ENCODE measurements at regions not wholly inside any gene's neighbourhood (a gene's known extent, or its start where the extent isn't known, plus 50 kb on each side); places are given as distances from the start of the nearest gene placed in this dataset.

DNA sequence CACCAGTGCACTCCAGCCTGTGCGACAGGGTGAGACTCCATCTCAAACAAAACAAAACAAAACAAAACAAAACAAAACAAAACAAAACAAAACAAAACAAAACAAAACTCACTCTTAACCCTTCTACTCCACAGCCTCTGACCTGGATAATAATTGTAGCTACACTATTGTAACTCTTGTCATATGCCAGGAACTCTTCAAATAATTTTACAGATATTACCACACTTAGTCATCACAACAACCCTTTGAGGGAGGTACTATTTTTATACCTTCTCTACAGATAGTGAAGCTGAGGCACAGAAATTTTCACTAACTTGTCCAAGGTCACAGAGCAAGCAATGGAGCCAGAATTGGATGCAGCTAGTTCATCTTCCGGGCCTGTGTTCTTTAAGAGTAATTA is 547.8 kb downstream of the ADGRL2 start:
- Histone ChIP-seq H3K4me3 (ENCODE audit: low read length in 3 of 3) (no peak overlapping the region), H3K27ac (ENCODE audit: low read depth, low read length) (no peak overlapping the region), H3K27me3 (ENCODE audit: control insufficient read depth in 3 of 3, insufficient read depth in 3 of 3, low read length in 3 of 3) (no peaks in the 10 kb centered on the region), H3K4me1 (ENCODE audit: control insufficient read depth in 3 of 3, insufficient read depth in 3 of 3, low read length in 3 of 3) (no peaks in the 10 kb centered on the region), H3K9ac (ENCODE audit: low read depth in 1 of 3, low read length in 3 of 3) (no peak overlapping the region), H3K36me3 (ENCODE audit: control insufficient read depth in 3 of 3, insufficient read depth in 3 of 3, low read length in 3 of 3) (no peaks in the 10 kb centered on the region), H3K9me3 (ENCODE audit: control insufficient read depth in 3 of 3, low read length in 3 of 3) (no peaks in the 10 kb centered on the region)

DNA sequence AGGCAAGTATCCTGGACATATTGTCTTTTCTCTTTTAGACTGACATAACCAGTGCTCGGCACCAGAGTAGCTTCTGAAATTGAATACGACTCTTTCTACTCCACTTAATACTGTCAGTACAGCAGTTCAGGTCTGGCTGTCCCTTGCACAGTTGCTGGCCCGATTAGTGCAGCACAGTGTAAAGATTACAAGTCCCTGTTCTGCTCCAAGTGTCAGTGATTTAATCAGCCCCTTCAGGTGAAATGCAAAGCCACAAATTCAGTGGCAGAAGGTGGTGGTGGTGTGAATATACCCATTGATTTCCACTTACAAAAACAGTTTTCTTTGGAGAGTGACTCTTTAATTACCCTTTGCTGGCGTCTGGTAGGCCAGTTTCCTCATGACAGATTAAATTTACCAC is 545.4 kb downstream of the ADGRL2 start:
- Histone ChIP-seq H3K4me1 (ENCODE audit: control insufficient read depth in 3 of 3, insufficient read depth in 3 of 3, low read length in 3 of 3) (no peaks in the 10 kb centered on the region), H3K27me3 (ENCODE audit: control insufficient read depth in 3 of 3, insufficient read depth in 3 of 3, low read length in 3 of 3) (no peaks in the 10 kb centered on the region), H3K9me3 (ENCODE audit: control insufficient read depth in 3 of 3, low read length in 3 of 3) (no peaks in the 10 kb centered on the region), H3K27ac (ENCODE audit: low read depth, low read length) (no peak overlapping the region), H3K4me3 (ENCODE audit: low read length in 3 of 3) (no peak overlapping the region), H3K9ac (ENCODE audit: low read depth in 1 of 3, low read length in 3 of 3) (no peak overlapping the region), H3K36me3 (ENCODE audit: control insufficient read depth in 3 of 3, insufficient read depth in 3 of 3, low read length in 3 of 3) (no peaks in the 10 kb centered on the region)

DNA sequence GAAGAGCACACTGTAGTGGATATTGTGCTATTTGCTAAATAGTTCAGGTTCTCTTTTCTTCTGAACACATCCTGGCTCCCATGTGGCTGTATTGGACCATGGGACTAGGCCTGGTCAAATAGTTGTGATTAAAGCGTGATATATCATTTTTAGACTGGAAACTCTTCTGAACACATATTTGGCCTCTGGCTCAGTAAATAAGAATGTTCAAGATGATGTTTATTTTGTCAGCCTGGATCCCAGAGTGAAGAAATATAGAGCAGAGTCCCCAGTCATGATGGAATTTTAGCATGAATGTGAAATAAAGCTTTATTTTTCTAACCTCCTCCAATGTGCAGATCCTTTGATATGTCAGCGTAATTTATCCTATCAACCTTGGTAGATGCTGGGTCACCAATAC is 542.6 kb downstream of the ADGRL2 start:
- Histone ChIP-seq H3K27me3 (ENCODE audit: control insufficient read depth in 3 of 3, insufficient read depth in 3 of 3, low read length in 3 of 3) (no peaks in the 10 kb centered on the region), H3K4me1 (ENCODE audit: control insufficient read depth in 3 of 3, insufficient read depth in 3 of 3, low read length in 3 of 3) (no peaks in the 10 kb centered on the region), H3K9me3 (ENCODE audit: control insufficient read depth in 3 of 3, low read length in 3 of 3) (no peaks in the 10 kb centered on the region), H3K36me3 (ENCODE audit: control insufficient read depth in 3 of 3, insufficient read depth in 3 of 3, low read length in 3 of 3) (no peaks in the 10 kb centered on the region), H3K9ac (ENCODE audit: low read depth in 1 of 3, low read length in 3 of 3) (no peak overlapping the region), H3K4me3 (ENCODE audit: low read length in 3 of 3) (no peak overlapping the region), H3K27ac (ENCODE audit: low read depth, low read length) (no peak overlapping the region)

DNA sequence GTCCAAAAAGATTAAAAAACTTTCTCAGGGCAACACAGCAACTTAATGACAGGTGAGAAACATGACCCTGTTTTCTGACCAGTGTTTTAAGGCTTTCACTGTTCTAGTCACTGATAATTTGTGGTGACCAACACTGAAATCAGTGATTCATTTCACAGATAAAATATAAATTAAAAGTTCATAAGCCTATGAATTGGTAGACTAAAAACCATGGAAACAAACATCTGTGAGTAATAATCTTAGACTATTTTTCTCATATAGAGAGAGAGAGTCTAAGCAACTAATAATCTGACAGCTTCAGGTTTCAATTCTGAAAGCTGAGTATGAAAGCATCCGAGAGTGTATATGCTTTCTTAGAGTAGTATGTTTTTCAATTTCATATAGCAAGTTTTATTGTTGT is 536.9 kb downstream of the ADGRL2 start:
- Histone ChIP-seq H3K27ac (ENCODE audit: low read depth, low read length) (no peak overlapping the region), H3K36me3 (ENCODE audit: control insufficient read depth in 3 of 3, insufficient read depth in 3 of 3, low read length in 3 of 3) (no peaks in the 10 kb centered on the region), H3K27me3 (ENCODE audit: control insufficient read depth in 3 of 3, insufficient read depth in 3 of 3, low read length in 3 of 3) (no peaks in the 10 kb centered on the region)

DNA sequence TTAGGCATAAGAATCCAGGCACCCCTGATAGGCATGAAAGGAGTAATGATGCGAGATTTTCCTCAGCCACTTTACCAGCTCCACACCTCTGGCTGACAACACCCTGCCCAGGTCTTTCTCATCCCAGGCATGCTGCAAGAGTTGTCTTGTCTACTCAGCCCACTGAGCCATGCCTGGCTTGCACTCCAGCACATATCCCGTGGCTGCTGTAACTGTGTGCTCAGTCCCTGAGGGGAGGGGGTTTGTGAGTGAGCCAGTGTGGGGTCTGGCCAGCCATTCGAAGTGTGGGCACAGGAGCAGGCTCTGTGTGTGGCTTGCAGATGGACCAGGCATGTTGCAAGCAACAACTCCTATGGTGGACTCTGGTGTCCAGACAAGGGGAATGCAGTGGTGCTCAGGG is 529.6 kb downstream of the ADGRL2 start:
- H3K4me1 ChIP-seq (ENCODE audit: control insufficient read depth in 3 of 3, insufficient read depth in 3 of 3, low read length in 3 of 3), result no peaks in the 10 kb centered on the region
- H3K27ac ChIP-seq (ENCODE audit: low read depth, low read length), result no peak overlapping the region
- no peaks in the 10 kb centered on the region for H3K9me3 ChIP-seq (ENCODE audit: control insufficient read depth in 3 of 3, low read length in 3 of 3)
- H3K36me3 ChIP-seq (ENCODE audit: control insufficient read depth in 3 of 3, insufficient read depth in 3 of 3, low read length in 3 of 3), result no peaks in the 10 kb centered on the region
- no peak overlapping the region for H3K4me3 ChIP-seq (ENCODE audit: low read length in 3 of 3)
- H3K9ac ChIP-seq (ENCODE audit: low read depth in 1 of 3, low read length in 3 of 3), result no peak overlapping the region
- no peaks in the 10 kb centered on the region for H3K27me3 ChIP-seq (ENCODE audit: control insufficient read depth in 3 of 3, insufficient read depth in 3 of 3, low read length in 3 of 3)

More for the DNA sequence above, 536.9 kb downstream of the ADGRL2 start:
- Histone ChIP-seq H3K9ac (ENCODE audit: low read depth in 1 of 3, low read length in 3 of 3) (no peak overlapping the region), H3K4me1 (ENCODE audit: control insufficient read depth in 3 of 3, insufficient read depth in 3 of 3, low read length in 3 of 3) (no peaks in the 10 kb centered on the region), H3K4me3 (ENCODE audit: low read length in 3 of 3) (no peak overlapping the region), H3K9me3 (ENCODE audit: control insufficient read depth in 3 of 3, low read length in 3 of 3) (no peaks in the 10 kb centered on the region)

DNA sequence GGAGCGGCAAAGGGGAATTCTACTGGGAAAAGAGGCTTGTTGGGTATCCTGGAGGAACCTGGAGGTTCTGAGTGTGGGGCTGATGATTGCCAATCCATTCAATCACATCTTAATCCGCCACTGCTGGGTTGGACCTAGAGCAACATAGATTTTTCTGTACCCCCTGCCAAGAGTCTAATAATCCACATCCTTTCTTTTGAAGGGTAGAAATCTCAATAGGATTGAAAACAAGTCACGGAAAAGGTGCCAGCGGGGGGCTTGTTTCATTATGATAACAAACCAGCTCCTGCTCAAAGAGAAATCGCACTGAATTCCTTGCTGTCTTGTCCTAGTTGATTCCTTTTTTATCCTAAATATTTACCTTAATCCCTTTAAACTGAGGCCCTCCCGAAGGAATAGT is 528.5 kb downstream of the ADGRL2 start:
- Histone ChIP-seq H3K27me3 (ENCODE audit: control insufficient read depth in 3 of 3, insufficient read depth in 3 of 3, low read length in 3 of 3) (no peaks in the 10 kb centered on the region), H3K9ac (ENCODE audit: low read depth in 1 of 3, low read length in 3 of 3) (no peak overlapping the region), H3K4me1 (ENCODE audit: control insufficient read depth in 3 of 3, insufficient read depth in 3 of 3, low read length in 3 of 3) (no peaks in the 10 kb centered on the region), H3K9me3 (ENCODE audit: control insufficient read depth in 3 of 3, low read length in 3 of 3) (no peaks in the 10 kb centered on the region), H3K27ac (ENCODE audit: low read depth, low read length) (no peak overlapping the region), H3K4me3 (ENCODE audit: low read length in 3 of 3) (no peak overlapping the region), H3K36me3 (ENCODE audit: control insufficient read depth in 3 of 3, insufficient read depth in 3 of 3, low read length in 3 of 3) (no peaks in the 10 kb centered on the region)

DNA sequence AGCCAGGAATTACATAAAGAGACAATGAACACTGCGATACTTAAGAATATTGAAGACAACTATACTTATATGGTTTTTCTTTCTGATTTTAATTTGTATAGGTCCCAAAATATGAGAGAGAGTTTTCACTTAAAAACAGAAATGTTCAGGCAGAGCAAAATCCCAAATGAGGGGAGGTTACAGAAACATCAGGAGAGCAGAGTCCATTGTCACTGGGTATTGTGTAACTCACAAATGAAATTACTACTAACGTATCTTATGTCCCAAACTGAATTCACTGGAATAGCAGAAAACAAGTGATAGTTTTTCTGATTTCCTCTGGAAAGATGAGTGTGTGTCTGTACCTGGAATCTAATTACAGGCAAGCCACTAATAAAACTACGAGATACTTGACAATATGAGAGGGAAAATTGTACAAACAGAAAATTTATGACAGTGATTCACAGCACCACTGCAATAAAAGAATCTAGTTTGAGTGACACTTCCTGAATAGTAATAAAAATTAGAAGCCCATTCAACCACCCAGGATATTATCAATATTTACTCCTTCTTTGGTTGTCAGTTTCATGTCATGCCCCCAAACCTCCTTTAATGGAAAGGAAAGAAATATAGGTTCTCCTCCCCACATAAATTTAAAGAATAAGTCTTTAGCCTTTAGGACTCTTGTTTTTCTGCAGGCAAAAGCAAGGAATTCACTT is 522.6 kb downstream of the ADGRL2 start:
- H3K4me3 ChIP-seq (ENCODE audit: low read length in 3 of 3), result no peak overlapping the region
- H3K4me1 ChIP-seq (ENCODE audit: control insufficient read depth in 3 of 3, insufficient read depth in 3 of 3, low read length in 3 of 3), result no peaks in the 10 kb centered on the region
- H3K27me3 ChIP-seq (ENCODE audit: control insufficient read depth in 3 of 3, insufficient read depth in 3 of 3, low read length in 3 of 3), result no peaks in the 10 kb centered on the region
- H3K9ac ChIP-seq (ENCODE audit: low read depth in 1 of 3, low read length in 3 of 3), result no peak overlapping the region
- H3K36me3 ChIP-seq (ENCODE audit: control insufficient read depth in 3 of 3, insufficient read depth in 3 of 3, low read length in 3 of 3), result no peaks in the 10 kb centered on the region
- no peak overlapping the region for H3K27ac ChIP-seq (ENCODE audit: low read depth, low read length)
- no peaks in the 10 kb centered on the region for H3K9me3 ChIP-seq (ENCODE audit: control insufficient read depth in 3 of 3, low read length in 3 of 3)

DNA sequence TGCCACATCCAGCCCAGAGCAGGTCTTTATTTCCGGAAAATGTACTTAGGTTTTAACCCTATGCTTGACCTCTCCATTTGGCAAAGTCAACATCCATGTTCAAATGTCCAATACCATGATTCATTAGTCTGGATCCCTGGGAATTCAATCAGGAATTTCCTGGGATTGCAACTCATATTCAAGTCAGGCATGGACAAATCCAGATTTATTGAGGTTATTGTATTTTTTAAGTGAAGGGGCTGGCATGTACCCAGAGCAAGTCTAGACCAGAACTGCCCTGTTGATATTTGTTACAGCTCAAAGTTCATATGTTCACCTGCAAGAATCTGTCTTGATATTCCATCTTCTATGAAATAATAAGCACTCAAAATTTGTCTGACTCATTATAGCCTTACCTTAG is 521.1 kb downstream of the ADGRL2 start:
- H3K4me1 ChIP-seq (ENCODE audit: control insufficient read depth in 3 of 3, insufficient read depth in 3 of 3, low read length in 3 of 3), result no peaks in the 10 kb centered on the region
- no peaks in the 10 kb centered on the region for H3K36me3 ChIP-seq (ENCODE audit: control insufficient read depth in 3 of 3, insufficient read depth in 3 of 3, low read length in 3 of 3)
- H3K27me3 ChIP-seq (ENCODE audit: control insufficient read depth in 3 of 3, insufficient read depth in 3 of 3, low read length in 3 of 3), result no peaks in the 10 kb centered on the region
- no peaks in the 10 kb centered on the region for H3K9me3 ChIP-seq (ENCODE audit: control insufficient read depth in 3 of 3, low read length in 3 of 3)
- H3K9ac ChIP-seq (ENCODE audit: low read depth in 1 of 3, low read length in 3 of 3), result no peak overlapping the region
- H3K4me3 ChIP-seq (ENCODE audit: low read length in 3 of 3), result no peak overlapping the region
- no peak overlapping the region for H3K27ac ChIP-seq (ENCODE audit: low read depth, low read length)

DNA sequence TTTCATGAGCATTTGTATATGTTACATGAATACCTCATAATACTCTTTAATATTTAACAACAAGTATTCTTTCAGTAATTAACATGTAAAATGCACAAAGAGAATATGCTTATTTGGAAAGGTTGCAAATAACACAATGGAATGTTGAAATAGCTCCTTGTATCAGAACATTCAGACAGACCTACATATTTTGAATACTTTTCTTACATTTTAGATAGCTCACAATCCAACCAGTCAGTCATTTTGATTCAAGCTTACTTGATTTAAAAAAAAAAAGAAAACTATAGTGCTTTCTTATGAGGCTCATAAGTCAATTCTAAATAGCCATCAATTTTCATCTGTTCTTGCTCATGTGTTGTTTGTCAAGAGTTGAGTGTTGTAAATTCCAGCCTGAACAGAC is 518.8 kb downstream of the ADGRL2 start:
- Histone ChIP-seq H3K27me3 (ENCODE audit: control insufficient read depth in 3 of 3, insufficient read depth in 3 of 3, low read length in 3 of 3) (no peaks in the 10 kb centered on the region), H3K36me3 (ENCODE audit: control insufficient read depth in 3 of 3, insufficient read depth in 3 of 3, low read length in 3 of 3) (no peaks in the 10 kb centered on the region), H3K27ac (ENCODE audit: low read depth, low read length) (no peak overlapping the region), H3K9ac (ENCODE audit: low read depth in 1 of 3, low read length in 3 of 3) (no peak overlapping the region), H3K4me1 (ENCODE audit: control insufficient read depth in 3 of 3, insufficient read depth in 3 of 3, low read length in 3 of 3) (no peaks in the 10 kb centered on the region), H3K4me3 (ENCODE audit: low read length in 3 of 3) (no peak overlapping the region), H3K9me3 (ENCODE audit: control insufficient read depth in 3 of 3, low read length in 3 of 3) (no peaks in the 10 kb centered on the region)

DNA sequence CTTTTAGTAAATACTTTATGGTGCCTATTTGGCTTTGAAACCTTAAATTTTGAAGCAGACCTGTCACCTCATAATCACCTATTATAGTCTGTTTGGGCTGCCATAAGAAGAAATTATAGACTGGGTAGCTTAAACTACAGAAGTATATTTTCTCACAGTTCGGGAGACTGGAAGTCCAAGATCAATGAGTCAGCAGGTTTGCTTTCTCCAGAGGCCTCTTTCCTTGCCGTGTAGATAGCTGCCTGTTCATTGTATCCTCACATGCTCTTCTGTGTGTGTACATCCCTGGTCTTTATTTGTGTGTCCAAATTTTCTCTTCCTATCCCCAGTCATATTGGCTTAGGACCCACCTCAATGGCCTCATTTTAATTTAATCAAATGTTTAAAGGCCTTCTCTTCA is 518.2 kb downstream of the ADGRL2 start:
- H3K9ac ChIP-seq (ENCODE audit: low read depth in 1 of 3, low read length in 3 of 3), result no peak overlapping the region
- no peaks in the 10 kb centered on the region for H3K9me3 ChIP-seq (ENCODE audit: control insufficient read depth in 3 of 3, low read length in 3 of 3)
- no peak overlapping the region for H3K27ac ChIP-seq (ENCODE audit: low read depth, low read length)
- H3K4me3 ChIP-seq (ENCODE audit: low read length in 3 of 3), result no peak overlapping the region
- H3K4me1 ChIP-seq (ENCODE audit: control insufficient read depth in 3 of 3, insufficient read depth in 3 of 3, low read length in 3 of 3), result no peaks in the 10 kb centered on the region
- H3K36me3 ChIP-seq (ENCODE audit: control insufficient read depth in 3 of 3, insufficient read depth in 3 of 3, low read length in 3 of 3), result no peaks in the 10 kb centered on the region
- H3K27me3 ChIP-seq (ENCODE audit: control insufficient read depth in 3 of 3, insufficient read depth in 3 of 3, low read length in 3 of 3), result no peaks in the 10 kb centered on the region

DNA sequence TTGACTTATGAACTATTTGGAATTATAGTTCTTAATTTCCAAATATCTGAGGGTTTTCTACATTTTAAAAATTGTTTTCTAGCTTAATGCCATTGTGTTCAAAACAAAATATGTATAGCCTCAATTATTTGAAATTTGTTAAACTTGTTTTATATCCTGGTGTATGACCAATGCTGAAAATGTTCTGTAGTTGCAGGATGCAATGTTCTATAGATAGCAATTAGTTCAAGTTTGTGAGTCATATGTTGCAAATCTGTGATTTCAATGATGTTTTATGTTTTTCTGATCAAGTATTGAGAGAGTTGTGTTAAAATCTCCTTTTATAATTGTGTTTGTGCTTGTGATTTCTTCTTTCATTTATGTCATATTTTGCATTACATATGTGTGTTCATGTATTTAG is 517.5 kb downstream of the ADGRL2 start:
- Histone ChIP-seq H3K9ac (ENCODE audit: low read depth in 1 of 3, low read length in 3 of 3) (no peak overlapping the region), H3K27me3 (ENCODE audit: control insufficient read depth in 3 of 3, insufficient read depth in 3 of 3, low read length in 3 of 3) (no peaks in the 10 kb centered on the region), H3K9me3 (ENCODE audit: control insufficient read depth in 3 of 3, low read length in 3 of 3) (no peaks in the 10 kb centered on the region), H3K36me3 (ENCODE audit: control insufficient read depth in 3 of 3, insufficient read depth in 3 of 3, low read length in 3 of 3) (no peaks in the 10 kb centered on the region), H3K4me3 (ENCODE audit: low read length in 3 of 3) (no peak overlapping the region), H3K4me1 (ENCODE audit: control insufficient read depth in 3 of 3, insufficient read depth in 3 of 3, low read length in 3 of 3) (no peaks in the 10 kb centered on the region), H3K27ac (ENCODE audit: low read depth, low read length) (no peak overlapping the region)

Data from skeletal muscle tissue (tissue), 3 donors.